IMR-90 (cell line): ENCODE measurements at regions not wholly inside any gene's neighbourhood (a gene's known extent, or its start where the extent isn't known, plus 50 kb on each side); places are given as distances from the start of the nearest gene placed in this dataset.

ENCODE experiments used
- ATAC-seq: fragments of 200-7000 bp; cut with Tn5 transposase; 2 replicates; pipeline ENCODE4 v1.9.1; 2020; ENCODE audit warnings: low read depth, mild to moderate bottlenecking, moderate library complexity
- BruUV-seq: library from RNA; stranded (reverse); fragments of 400-500 nt; replicated peaks from 2 replicates; lab custom pipeline; 2021; lab: Mats Ljungman, UMichigan
- CTCF ChIA-PET: fragments of 300-600 bp; formaldehyde crosslinking; extraction: SDS; loops from one replicate; lab custom pipeline; 2021; ENCODE audit warnings: antibody characterized with exemption; lab: Yijun Ruan, JAX
- POLR2A ChIA-PET: fragments of 300-600 bp; sonication (Branson Sonifier 250); formaldehyde crosslinking; loops from one replicate; lab custom pipeline; 2022; ENCODE audit warnings: antibody characterized with exemption; ENCODE audit not compliant: unreplicated experiment; lab: Charles Lee
- DNase-seq: peaks from one replicate; pipeline ENCODE4 v3.0.0; 2013
- H2AFZ ChIP-seq: replicated peaks from 2 replicates; pipeline ENCODE3; 2013; ENCODE audit warnings: low read length, mild to moderate bottlenecking; ENCODE audit not compliant: poor library complexity
- H2AK5ac ChIP-seq: 2 replicates; pipeline ENCODE4 v1.6.1; 2013; ENCODE audit warnings: low read depth, low read length, inconsistent platforms
- H2AK9ac ChIP-seq: replicated peaks from 2 replicates; pipeline ENCODE3; 2013; ENCODE audit warnings: mild to moderate bottlenecking, low read depth, low read length, moderate library complexity; ENCODE audit not compliant: poor library complexity
- H2BK120ac ChIP-seq: 2 replicates; pipeline ENCODE4 v1.6.1; 2013; ENCODE audit warnings: low read depth, low read length, inconsistent platforms
- H2BK15ac ChIP-seq: 3 replicates; pipeline ENCODE4 v1.6.1; 2013; ENCODE audit warnings: low read depth, low read length, inconsistent platforms
- H2BK20ac ChIP-seq: 2 replicates; pipeline ENCODE4 v1.6.1; 2013; ENCODE audit warnings: low read depth, mild to moderate bottlenecking, inconsistent platforms, low read length, moderate library complexity
- H2BK5ac ChIP-seq: 2 replicates; pipeline ENCODE4 v1.6.1; 2013; ENCODE audit warnings: mild to moderate bottlenecking, low read depth, low read length, inconsistent platforms; ENCODE audit not compliant: poor library complexity, severe bottlenecking
- H3K14ac ChIP-seq: replicated peaks from 2 replicates; pipeline ENCODE4 v1.6.1; 2013; ENCODE audit warnings: low read depth, low read length, inconsistent platforms
- H3K18ac ChIP-seq: 2 replicates; pipeline ENCODE4 v1.6.1; 2013; ENCODE audit warnings: low read depth, low read length, control low read depth
- H3K23ac ChIP-seq: 2 replicates; pipeline ENCODE4 v1.6.1; 2013; ENCODE audit warnings: low read depth, low read length, inconsistent platforms
- H3K27ac ChIP-seq: 2 replicates; pipeline ENCODE4 v1.5.1; 2013; ENCODE audit warnings: mild to moderate bottlenecking, control low read depth, low read length; ENCODE audit not compliant: insufficient read depth
- H3K27me3 ChIP-seq: 2 replicates; pipeline ENCODE4 v1.6.1; 2013; ENCODE audit warnings: low read length; ENCODE audit not compliant: control insufficient read depth, insufficient read depth
- H3K36me3 ChIP-seq: 2 replicates; pipeline ENCODE4 v1.6.1; 2013; ENCODE audit warnings: low read length, mixed read lengths; ENCODE audit not compliant: control insufficient read depth, insufficient read depth
- H3K4ac ChIP-seq: 2 replicates; pipeline ENCODE4 v1.6.1; 2013; ENCODE audit warnings: low read depth, low read length, inconsistent platforms
- H3K4me1 ChIP-seq: 2 replicates; pipeline ENCODE4 v1.6.1; 2013; ENCODE audit warnings: low read length, mixed read lengths; ENCODE audit not compliant: control insufficient read depth, insufficient read depth
- H3K4me2 ChIP-seq: 2 replicates; pipeline ENCODE4 v1.6.1; 2013; ENCODE audit warnings: low read depth, mild to moderate bottlenecking, control low read depth, low read length, moderate library complexity
- H3K4me3 ChIP-seq: 2 replicates; pipeline ENCODE4 v1.5.1; 2013; ENCODE audit warnings: low read depth, mild to moderate bottlenecking, control low read depth, low read length, moderate library complexity; ENCODE audit not compliant: insufficient read depth
- H3K56ac ChIP-seq: 2 replicates; pipeline ENCODE4 v1.6.1; 2013; ENCODE audit warnings: low read length, inconsistent platforms; ENCODE audit not compliant: insufficient read depth; ENCODE audit errors: extremely low read depth
- H3K79me1 ChIP-seq, 2 experiments: 2 replicates each; pipeline ENCODE4 v1.6.1; 2013; ENCODE audit warnings: low read length in 2 of 2, inconsistent platforms in 1 of 2, low read depth in 1 of 2
- H3K9ac ChIP-seq: 2 replicates; pipeline ENCODE4 v1.6.1; 2013; ENCODE audit warnings: low read depth, low read length, control low read depth
- H3K9me1 ChIP-seq: 2 replicates; pipeline ENCODE4 v1.6.1; 2013; ENCODE audit warnings: low read length, inconsistent platforms; ENCODE audit not compliant: insufficient read depth
- H3K9me3 ChIP-seq: 2 replicates; pipeline ENCODE4 v1.6.1; 2013; ENCODE audit warnings: low read length; ENCODE audit not compliant: control insufficient read depth, insufficient read depth
- H4K20me1 ChIP-seq: 2 replicates; pipeline ENCODE4 v1.6.1; 2013; ENCODE audit warnings: low read length, inconsistent platforms; ENCODE audit not compliant: insufficient read depth
- H4K5ac ChIP-seq: 2 replicates; pipeline ENCODE4 v1.6.1; 2013; ENCODE audit warnings: mild to moderate bottlenecking, low read depth, low read length, control low read depth
- H4K8ac ChIP-seq, 2 experiments: 2 replicates each; pipeline ENCODE4 v1.6.1; 2013; ENCODE audit warnings: low read depth in 2 of 2, low read length in 2 of 2, control low read depth in 1 of 2, inconsistent platforms in 1 of 2
- H4K91ac ChIP-seq: 2 replicates; pipeline ENCODE4 v1.6.1; 2013; ENCODE audit warnings: low read depth, low read length, inconsistent platforms; ENCODE audit not compliant: insufficient read depth
- RFX5 ChIP-seq: IDR thresholded peaks from 2 replicates; pipeline ENCODE4 v1.8.0; 2012; ENCODE audit warnings: low read depth, mild to moderate bottlenecking, low read length, moderate library complexity
- WGBS, 2 experiments: methylation state at CpG; one replicate each; pipeline versions ENCODE4 v1.1.5 to v1.1.7; 2013; ENCODE audit warnings: missing lambda C conversion rate in 2 of 2; ENCODE audit not compliant: insufficient read length in 1 of 2; ENCODE audit errors: extremely low coverage in 2 of 2; 5-methylcytosine and 5-hydroxymethylcytosine counted together
- dilution Hi-C: fragments of 300-500 bp; cut with HindIII; formaldehyde crosslinking; loops from one replicate; pipeline ENCODE4 v1.14.3; 2018; ENCODE audit warnings: low sequenced_read_pairs; ENCODE audit not compliant: unreplicated experiment
- in situ Hi-C: fragments of 300-500 bp; cut with MboI; formaldehyde crosslinking; loops from 3 replicates; pipeline ENCODE4 v1.14.3; 2019; ENCODE audit warnings: low sequenced_read_pairs, inconsistent platforms, mixed read lengths
- intact Hi-C: fragments of 100-400 bp; cut with micrococcal nuclease; formaldehyde crosslinking; loops from 2 replicates; pipeline ENCODE4 v1.10.0; 2022
- TF ChIP-seq, protein P1 (sequence below): conservative IDR thresholded peaks from 2 replicates; pipeline ENCODE4 v1.5.1; 2012; ENCODE audit warnings: mild to moderate bottlenecking, low read depth, low read length, improper control_type of control experiment

DNA sequence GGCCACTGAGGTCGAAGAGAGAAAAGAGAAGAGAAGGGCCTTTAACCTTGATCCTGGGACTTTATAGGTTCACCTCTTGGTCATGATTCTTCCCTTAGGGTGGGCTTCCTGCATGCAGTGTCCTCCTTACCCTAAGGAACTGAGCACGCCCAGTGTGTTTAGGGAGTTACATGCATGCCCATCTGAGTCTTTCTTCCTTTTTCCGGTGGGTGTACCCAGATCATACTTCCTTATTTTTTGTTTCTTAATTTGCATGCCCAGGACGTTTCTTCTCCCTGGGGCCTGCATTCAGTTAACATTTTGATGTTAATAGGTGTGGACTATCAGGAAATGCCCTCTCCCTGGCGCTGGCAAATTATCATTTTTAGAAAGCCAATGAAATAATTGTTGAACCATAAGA, 91.5 kb downstream of the HTR1B start:
- H2AFZ ChIP-seq: no peak overlapping the region
- H3K9ac ChIP-seq: no peak overlapping the region
- H3K9me3 ChIP-seq: no peaks in the 10 kb centered on the region
- no peaks in the 10 kb centered on the region for H3K36me3 ChIP-seq
- intact Hi-C loops: no loop called here
- in situ Hi-C loops: no loop called here
- no peak for DNase-seq
- ChIA-PET CTCF (no interaction called here), POLR2A (no interaction called here)
- no peak overlapping the region for H2BK15ac ChIP-seq
- H3K23ac ChIP-seq: no peak overlapping the region
- H3K27ac ChIP-seq: no peak overlapping the region
- H4K20me1 ChIP-seq: no peaks in the 10 kb centered on the region
- no peak overlapping the region for H2BK120ac ChIP-seq
- H3K79me1 ChIP-seq: peaks cover 0 to 2% of the 10 kb centered on the region in 2 experiments; a peak in 1 of 4 replicates
- no peak overlapping the region for H3K4me2 ChIP-seq
- H3K27me3 ChIP-seq: no peaks in the 10 kb centered on the region
- 0% methylated on average over 1 of the region's 5 CpGs; no CpG with 5 or more reads in 1 of the 2 experiments for WGBS, 2 experiments
- no TSS peak for BruUV-seq
- H3K4me3 ChIP-seq: no peak overlapping the region
- no peak overlapping the region for H3K18ac ChIP-seq
- TF ChIP-seq, protein P1, sequence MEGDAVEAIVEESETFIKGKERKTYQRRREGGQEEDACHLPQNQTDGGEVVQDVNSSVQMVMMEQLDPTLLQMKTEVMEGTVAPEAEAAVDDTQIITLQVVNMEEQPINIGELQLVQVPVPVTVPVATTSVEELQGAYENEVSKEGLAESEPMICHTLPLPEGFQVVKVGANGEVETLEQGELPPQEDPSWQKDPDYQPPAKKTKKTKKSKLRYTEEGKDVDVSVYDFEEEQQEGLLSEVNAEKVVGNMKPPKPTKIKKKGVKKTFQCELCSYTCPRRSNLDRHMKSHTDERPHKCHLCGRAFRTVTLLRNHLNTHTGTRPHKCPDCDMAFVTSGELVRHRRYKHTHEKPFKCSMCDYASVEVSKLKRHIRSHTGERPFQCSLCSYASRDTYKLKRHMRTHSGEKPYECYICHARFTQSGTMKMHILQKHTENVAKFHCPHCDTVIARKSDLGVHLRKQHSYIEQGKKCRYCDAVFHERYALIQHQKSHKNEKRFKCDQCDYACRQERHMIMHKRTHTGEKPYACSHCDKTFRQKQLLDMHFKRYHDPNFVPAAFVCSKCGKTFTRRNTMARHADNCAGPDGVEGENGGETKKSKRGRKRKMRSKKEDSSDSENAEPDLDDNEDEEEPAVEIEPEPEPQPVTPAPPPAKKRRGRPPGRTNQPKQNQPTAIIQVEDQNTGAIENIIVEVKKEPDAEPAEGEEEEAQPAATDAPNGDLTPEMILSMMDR: no peak
- TF ChIP-seq RFX5: no peak
- no peak overlapping the region for H3K56ac ChIP-seq
- H3K4ac ChIP-seq: no peak overlapping the region
- H3K9me1 ChIP-seq: no peaks in the 10 kb centered on the region
- no peak overlapping the region for H2BK20ac ChIP-seq
- no peak overlapping the region for H2BK5ac ChIP-seq
- H2AK9ac ChIP-seq: no peak overlapping the region
- H4K5ac ChIP-seq: no peak overlapping the region
- no peaks in the 10 kb centered on the region for H3K4me1 ChIP-seq
- H4K8ac ChIP-seq: no peak overlapping the region
- no peak overlapping the region for H4K91ac ChIP-seq
- dilution Hi-C loops: no loop called here
- no peak for ATAC-seq
- no peak overlapping the region for H2AK5ac ChIP-seq
- no peak overlapping the region for H3K14ac ChIP-seq
